ENCODE measurements at regions not wholly inside any gene's neighbourhood (a gene's known extent, or its start where the extent isn't known, plus 50 kb on each side); places are given as distances from the start of the nearest gene placed in this dataset.

GRCh38 chr16:85989863-85990643, 91.1 kb downstream of the IRF8 start:
- in situ Hi-C loops (cut with HindIII; ENCODE audit: low sequenced_read_pairs), result loop anchor here (5.0 kb wide), 1 partner anchor 98 kb away; no protein-coding TSS in a partner anchor

- in situ Hi-C loops (cut with HindIII; ENCODE audit: low sequenced_read_pairs), result loop anchor here (5.0 kb wide), 1 partner anchor 99 kb away; no protein-coding TSS in a partner anchor
Observed at GRCh38 chr16:85990861-85991301, 91.9 kb downstream of the IRF8 start.

GRCh38 chr16:85991425-85991824, 92.5 kb downstream of the IRF8 start:
- in situ Hi-C loops (cut with HindIII; ENCODE audit: low sequenced_read_pairs), result loop anchor here (5.0 kb wide), 1 partner anchor 99 kb away; no protein-coding TSS in a partner anchor

GRCh38 chr16:85991856-85992255, 92.9 kb downstream of the IRF8 start:
- in situ Hi-C loops (cut with HindIII; ENCODE audit: low sequenced_read_pairs), result loop anchor here (5.0 kb wide), 1 partner anchor 100 kb away; no protein-coding TSS in a partner anchor

- in situ Hi-C loops (cut with HindIII; ENCODE audit: low sequenced_read_pairs), result loop anchor here (5.0 kb wide), 1 partner anchor 100 kb away; no protein-coding TSS in a partner anchor
Observed at GRCh38 chr16:85992359-85992758, 93.4 kb downstream of the IRF8 start.

GRCh38 chr16:85992779-85993178, 93.8 kb downstream of the IRF8 start:
- in situ Hi-C loops (cut with HindIII; ENCODE audit: low sequenced_read_pairs), result loop anchor here (5.0 kb wide), 1 partner anchor 100 kb away; no protein-coding TSS in a partner anchor

GRCh38 chr16:85994492-85995490, 95.8 kb downstream of the IRF8 start:
- in situ Hi-C loops (cut with HindIII; ENCODE audit: low sequenced_read_pairs), result loop anchor here (5.0 kb wide), 1 partner anchor 102 kb away; no protein-coding TSS in a partner anchor

- in situ Hi-C loops (cut with HindIII; ENCODE audit: low sequenced_read_pairs), result no loop called here
Observed at GRCh38 chr16:85995541-85996423, 96.8 kb downstream of the IRF8 start.

GRCh38 chr16:85996843-85997242, 97.9 kb downstream of the IRF8 start:
- in situ Hi-C loops (cut with HindIII; ENCODE audit: low sequenced_read_pairs), result no loop called here

GRCh38 chr16:85998171-85998867, 99.4 kb downstream of the IRF8 start:
- in situ Hi-C loops (cut with HindIII; ENCODE audit: low sequenced_read_pairs), result no loop called here

- in situ Hi-C loops (cut with HindIII; ENCODE audit: low sequenced_read_pairs), result no loop called here
Observed at GRCh38 chr16:85998868-85999729, 100.1 kb downstream of the IRF8 start.

GRCh38 chr16:85999778-86000177, 100.8 kb downstream of the IRF8 start:
- in situ Hi-C loops (cut with HindIII; ENCODE audit: low sequenced_read_pairs), result no loop called here

GRCh38 chr16:86002178-86002900, 103.4 kb downstream of the IRF8 start:
- in situ Hi-C loops (cut with HindIII; ENCODE audit: low sequenced_read_pairs), result no loop called here

GRCh38 chr16:86007524-86007923, 108.6 kb downstream of the IRF8 start:
- in situ Hi-C loops (cut with HindIII; ENCODE audit: low sequenced_read_pairs), result no loop called here

GRCh38 chr16:86010680-86011141, 111.7 kb downstream of the IRF8 start:
- in situ Hi-C loops (cut with HindIII; ENCODE audit: low sequenced_read_pairs), result no loop called here

GRCh38 chr16:86011532-86011931, 112.6 kb downstream of the IRF8 start:
- in situ Hi-C loops (cut with HindIII; ENCODE audit: low sequenced_read_pairs), result no loop called here

GRCh38 chr16:86012221-86012620, 113.3 kb downstream of the IRF8 start:
- in situ Hi-C loops (cut with HindIII; ENCODE audit: low sequenced_read_pairs), result no loop called here

- in situ Hi-C loops (cut with HindIII; ENCODE audit: low sequenced_read_pairs), result no loop called here
Observed at GRCh38 chr16:86013867-86014266, 114.9 kb downstream of the IRF8 start.

Data from DLD1 (cell line).